ENCODE measurements at regions not wholly inside any gene's neighbourhood (a gene's known extent, or its start where the extent isn't known, plus 50 kb on each side); places are given as distances from the start of the nearest gene placed in this dataset.

DNA sequence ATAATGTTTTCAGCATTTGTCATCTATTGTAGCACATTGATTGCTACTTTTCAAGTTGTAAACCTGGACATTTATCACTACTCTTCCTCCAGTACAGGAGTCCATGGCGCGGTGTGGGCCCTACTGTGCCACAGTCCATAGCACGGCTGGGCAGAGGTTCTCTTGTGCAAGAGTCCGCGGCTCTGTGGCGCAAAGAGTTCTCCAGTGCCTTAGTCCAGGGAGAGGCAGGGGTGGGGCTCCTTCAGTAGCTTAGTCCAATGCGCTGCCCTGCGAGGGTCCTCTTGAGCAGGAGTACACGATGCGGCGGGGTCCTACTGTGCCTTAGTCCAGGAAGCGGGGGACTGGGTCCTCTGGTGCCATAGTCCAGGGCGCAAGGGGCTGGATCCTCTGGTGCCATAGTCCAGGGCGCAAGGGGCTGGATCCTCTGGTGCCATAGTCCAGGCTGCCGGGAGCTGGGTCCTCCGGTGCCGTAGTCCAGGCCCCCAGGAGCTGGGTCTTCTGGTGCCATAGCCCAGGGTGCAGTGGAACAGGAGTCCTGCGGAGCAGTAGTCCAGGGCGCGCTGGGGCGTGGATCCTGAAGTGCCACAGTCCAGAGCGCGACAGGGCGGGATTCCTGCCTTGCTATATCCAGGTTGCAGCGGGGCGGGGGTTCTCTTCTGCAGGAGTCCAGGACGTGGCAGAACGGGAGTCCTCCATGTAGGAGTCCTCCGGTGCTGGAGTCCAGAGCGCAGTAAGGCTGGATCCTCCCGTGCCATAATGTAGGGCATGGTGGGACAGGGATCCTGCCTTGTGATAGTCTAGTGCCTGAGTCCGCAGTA lies 129.3 kb downstream of the CCDC74A start:
- Histone ChIP-seq H3K9me3 (replicated peaks; ENCODE audit: insufficient read depth, low read length) (no peaks in the 10 kb centered on the region), H3K9ac (ENCODE audit: low read length) (no peak overlapping the region)

DNA sequence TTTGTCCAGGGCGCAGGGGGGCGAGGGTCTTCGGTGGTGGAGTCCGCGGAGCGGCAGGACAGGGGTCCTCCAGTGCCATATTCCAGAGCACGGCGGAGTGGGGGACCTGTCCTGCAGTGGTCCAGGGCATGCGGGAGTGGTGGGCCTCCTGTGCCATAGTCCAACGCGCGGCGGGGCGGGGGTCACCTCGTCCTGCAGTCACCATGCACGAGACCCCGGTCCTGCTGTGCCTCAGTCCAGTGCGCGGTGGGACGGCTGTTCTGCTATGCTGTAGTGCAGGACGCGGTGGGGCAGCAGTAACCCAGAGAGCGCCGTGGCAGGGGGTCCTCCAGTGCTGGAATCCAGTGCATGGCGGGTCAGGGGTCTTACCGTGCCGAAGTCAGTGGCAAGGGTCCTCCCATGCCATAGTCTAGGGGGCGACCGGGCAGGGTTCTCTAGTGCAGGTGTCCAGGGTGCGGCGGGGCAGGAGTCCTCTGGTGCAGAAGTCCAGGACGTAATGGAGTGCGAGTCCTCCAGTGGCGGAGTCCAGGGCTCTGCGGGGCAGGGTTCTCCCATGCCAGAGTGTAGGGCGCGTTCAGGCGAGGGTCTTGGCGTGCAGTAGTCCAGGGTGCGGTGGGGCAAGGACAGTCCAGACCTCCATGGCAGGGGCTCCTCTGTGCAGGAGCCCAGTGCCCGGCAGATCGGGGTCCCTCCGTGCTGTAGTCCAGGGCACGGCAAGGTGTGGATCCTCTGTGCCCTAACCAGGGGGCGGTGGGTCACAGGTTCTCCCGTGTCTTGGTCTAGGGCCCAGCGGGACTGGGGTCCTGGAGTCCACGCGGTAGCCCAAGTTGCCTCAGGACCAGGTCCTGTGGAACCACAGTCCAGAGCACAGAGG lies 130.4 kb downstream of the CCDC74A start:
- no peak for DNase-seq
- H3F3A ChIP-seq (ENCODE audit: insufficient read depth, low read length), result no peaks in the 10 kb centered on the region
- no peaks in the 10 kb centered on the region for H3K9me2 ChIP-seq (replicated peaks; ENCODE audit: insufficient read depth, low read length)
- no peak overlapping the region for H3K4me3 ChIP-seq (ENCODE audit: low read length)
- no peak overlapping the region for H2AFZ ChIP-seq (ENCODE audit: low read length)
- no peak overlapping the region for H3K9ac ChIP-seq (ENCODE audit: low read length)
- no peaks in the 10 kb centered on the region for H3K79me2 ChIP-seq (ENCODE audit: low read length)
- no peaks in the 10 kb centered on the region for H3K36me3 ChIP-seq (replicated peaks; ENCODE audit: insufficient read depth, low read length)
- H3K27ac ChIP-seq (ENCODE audit: low read length), result no peak overlapping the region
- TF ChIP-seq, protein P1, sequence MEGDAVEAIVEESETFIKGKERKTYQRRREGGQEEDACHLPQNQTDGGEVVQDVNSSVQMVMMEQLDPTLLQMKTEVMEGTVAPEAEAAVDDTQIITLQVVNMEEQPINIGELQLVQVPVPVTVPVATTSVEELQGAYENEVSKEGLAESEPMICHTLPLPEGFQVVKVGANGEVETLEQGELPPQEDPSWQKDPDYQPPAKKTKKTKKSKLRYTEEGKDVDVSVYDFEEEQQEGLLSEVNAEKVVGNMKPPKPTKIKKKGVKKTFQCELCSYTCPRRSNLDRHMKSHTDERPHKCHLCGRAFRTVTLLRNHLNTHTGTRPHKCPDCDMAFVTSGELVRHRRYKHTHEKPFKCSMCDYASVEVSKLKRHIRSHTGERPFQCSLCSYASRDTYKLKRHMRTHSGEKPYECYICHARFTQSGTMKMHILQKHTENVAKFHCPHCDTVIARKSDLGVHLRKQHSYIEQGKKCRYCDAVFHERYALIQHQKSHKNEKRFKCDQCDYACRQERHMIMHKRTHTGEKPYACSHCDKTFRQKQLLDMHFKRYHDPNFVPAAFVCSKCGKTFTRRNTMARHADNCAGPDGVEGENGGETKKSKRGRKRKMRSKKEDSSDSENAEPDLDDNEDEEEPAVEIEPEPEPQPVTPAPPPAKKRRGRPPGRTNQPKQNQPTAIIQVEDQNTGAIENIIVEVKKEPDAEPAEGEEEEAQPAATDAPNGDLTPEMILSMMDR (IDR thresholded peaks at IDR 0.05; ENCODE audit: low read length), result no peak
- TF ChIP-seq EZH2phosphoT487 (IDR thresholded peaks at IDR 0.05; ENCODE audit: low read length), result no peak
- no peak for TF ChIP-seq EZH2 (optimal IDR thresholded peaks at IDR 0.05; ENCODE audit: low read depth, low read length)
- no peaks in the 10 kb centered on the region for H3K9me3 ChIP-seq (replicated peaks; ENCODE audit: insufficient read depth, low read length)
- no peaks in the 10 kb centered on the region for H3K27me3 ChIP-seq (replicated peaks; ENCODE audit: insufficient read depth, low read length)
- H3K4me2 ChIP-seq (ENCODE audit: low read depth, low read length), result no peak overlapping the region
- no peaks in the 10 kb centered on the region for H4K20me1 ChIP-seq (ENCODE audit: insufficient read depth, low read length)
- no peaks in the 10 kb centered on the region for H3K4me1 ChIP-seq (ENCODE audit: low read length)

More for the DNA sequence above, 129.3 kb downstream of the CCDC74A start:
- Histone ChIP-seq H3K9me2 (replicated peaks; ENCODE audit: insufficient read depth, low read length) (no peaks in the 10 kb centered on the region), H3K4me2 (ENCODE audit: low read depth, low read length) (no peak overlapping the region), H3K4me3 (ENCODE audit: low read length) (no peak overlapping the region), H3F3A (ENCODE audit: insufficient read depth, low read length) (no peaks in the 10 kb centered on the region), H3K4me1 (ENCODE audit: low read length) (no peaks in the 10 kb centered on the region), H2AFZ (ENCODE audit: low read length) (no peak overlapping the region), H3K36me3 (replicated peaks; ENCODE audit: insufficient read depth, low read length) (no peaks in the 10 kb centered on the region), H3K27ac (ENCODE audit: low read length) (no peak overlapping the region), H3K79me2 (ENCODE audit: low read length) (no peaks in the 10 kb centered on the region), H4K20me1 (ENCODE audit: insufficient read depth, low read length) (no peaks in the 10 kb centered on the region), H3K27me3 (replicated peaks; ENCODE audit: insufficient read depth, low read length) (no peaks in the 10 kb centered on the region)
- DNase-seq, result no peak
- TF ChIP-seq EZH2phosphoT487 (IDR thresholded peaks at IDR 0.05; ENCODE audit: low read length), result no peak
- no peak for TF ChIP-seq EZH2 (optimal IDR thresholded peaks at IDR 0.05; ENCODE audit: low read depth, low read length)
- TF ChIP-seq, protein P1 (IDR thresholded peaks at IDR 0.05; ENCODE audit: low read length), result no peak

DNA sequence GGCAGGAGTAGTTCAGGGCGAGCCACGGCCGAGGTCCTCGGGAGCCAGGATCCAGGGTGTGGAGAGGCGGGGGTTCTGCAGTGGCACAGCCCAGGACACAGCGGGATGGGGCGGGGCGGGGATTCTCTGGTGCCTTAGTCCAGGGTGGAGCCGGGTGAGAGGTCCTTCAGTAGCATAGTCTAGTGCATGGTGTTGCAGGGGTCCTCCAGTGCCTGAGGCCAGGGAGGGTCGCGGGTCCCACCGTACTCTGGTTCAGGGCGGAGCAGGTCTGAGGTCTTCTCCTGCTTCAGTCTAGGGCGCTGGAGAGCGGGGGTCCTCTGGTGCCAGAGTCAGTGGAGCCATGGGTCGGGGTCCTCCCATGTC lies 131.1 kb downstream of the CCDC74A start:
- Histone ChIP-seq H3K9me3 (replicated peaks; ENCODE audit: insufficient read depth, low read length) (no peaks in the 10 kb centered on the region), H3K4me3 (ENCODE audit: low read length) (no peak overlapping the region), H3K4me2 (ENCODE audit: low read depth, low read length) (no peak overlapping the region), H2AFZ (ENCODE audit: low read length) (no peak overlapping the region), H3K9me2 (replicated peaks; ENCODE audit: insufficient read depth, low read length) (no peaks in the 10 kb centered on the region), H3K79me2 (ENCODE audit: low read length) (no peaks in the 10 kb centered on the region), H3K4me1 (ENCODE audit: low read length) (no peaks in the 10 kb centered on the region), H4K20me1 (ENCODE audit: insufficient read depth, low read length) (no peaks in the 10 kb centered on the region), H3K27me3 (replicated peaks; ENCODE audit: insufficient read depth, low read length) (no peaks in the 10 kb centered on the region), H3K36me3 (replicated peaks; ENCODE audit: insufficient read depth, low read length) (no peaks in the 10 kb centered on the region), H3K27ac (ENCODE audit: low read length) (no peak overlapping the region), H3F3A (ENCODE audit: insufficient read depth, low read length) (no peaks in the 10 kb centered on the region), H3K9ac (ENCODE audit: low read length) (no peak overlapping the region)
- TF ChIP-seq, protein P1 (IDR thresholded peaks at IDR 0.05; ENCODE audit: low read length), result no peak
- TF ChIP-seq EZH2 (optimal IDR thresholded peaks at IDR 0.05; ENCODE audit: low read depth, low read length), result no peak
- TF ChIP-seq EZH2phosphoT487 (IDR thresholded peaks at IDR 0.05; ENCODE audit: low read length), result no peak
- no peak for DNase-seq

Data from MM.1S (cell line).